H1 (cell line): ENCODE measurements at regions not wholly inside any gene's neighbourhood (a gene's known extent, or its start where the extent isn't known, plus 50 kb on each side); places are given as distances from the start of the nearest gene placed in this dataset.

Experiments used
- CBX5 ChIP-seq: fragments of 300-800, 300-1000 bp; sonication (generic); IDR thresholded peaks from 2 replicates; pipeline ENCODE4 v1.7.1; 2016; ENCODE audit warnings: antibody characterized with exemption, low read length, low read depth
- CEBPB ChIP-seq: IDR thresholded peaks from 2 replicates; pipeline ENCODE4 v1.6.1; 2012; ENCODE audit warnings: low read depth, low read length
- CHD2 ChIP-seq: IDR thresholded peaks from 2 replicates; pipeline ENCODE4 v1.6.1; 2012; ENCODE audit warnings: low read length, improper control_type of control experiment
- EP300 ChIP-seq, 2 experiments: IDR thresholded peaks; 1 replicate in 1 of 2; 2 replicates in 1 of 2; pipeline ENCODE4 v1.6.1; 2011 to 2012; ENCODE audit warnings: low read depth in 2 of 2, low read length in 2 of 2, mild to moderate bottlenecking in 2 of 2, borderline replicate concordance in 1 of 2, inconsistent platforms in 1 of 2, moderate library complexity in 1 of 2
- GABPA ChIP-seq: IDR thresholded peaks from 2 replicates; pipeline ENCODE4 v1.6.1; 2011; ENCODE audit warnings: mild to moderate bottlenecking, low read length, moderate library complexity, borderline replicate concordance; ENCODE audit not compliant: insufficient read depth
- POLR2A ChIP-seq, 2 experiments: IDR thresholded peaks; 1 replicate in 1 of 2; 2 replicates in 1 of 2; pipeline ENCODE4 v1.6.1; 2011; ENCODE audit warnings: low read depth in 2 of 2, low read length in 2 of 2, mild to moderate bottlenecking in 2 of 2; ENCODE audit errors: control extremely low read depth in 1 of 2
- POLR2AphosphoS5 ChIP-seq: IDR thresholded peaks from 2 replicates; pipeline ENCODE4 v1.6.1; 2011; ENCODE audit warnings: low read depth, low read length
- RFX5 ChIP-seq: IDR thresholded peaks from 2 replicates; pipeline ENCODE4 v1.6.1; 2011; ENCODE audit warnings: low read depth, low read length, improper control_type of control experiment, borderline replicate concordance
- TCF12 ChIP-seq: IDR thresholded peaks from 2 replicates; pipeline ENCODE4 v1.6.1; 2011; ENCODE audit warnings: low read depth, mild to moderate bottlenecking, low read length
- YY1 ChIP-seq: IDR thresholded peaks from 2 replicates; pipeline ENCODE4 v1.6.1; 2011; ENCODE audit warnings: low read depth, mild to moderate bottlenecking, low read length
- TF ChIP-seq, protein P1 (sequence below), 3 experiments: IDR thresholded peaks; 1 replicate in 2 of 3; 2 replicates in 1 of 3; pipeline versions ENCODE4 v1.5.1 to v1.6.1; 2011; ENCODE audit warnings: low read length in 3 of 3, mild to moderate bottlenecking in 3 of 3, inconsistent platforms in 2 of 3, low read depth in 1 of 3, moderate library complexity in 1 of 3; ENCODE audit not compliant: insufficient read depth in 1 of 3; ENCODE audit errors: control extremely low read depth in 1 of 3
- TF ChIP-seq, protein P2 (sequence below): IDR thresholded peaks from 2 replicates; pipeline ENCODE4 v1.6.1; 2011; ENCODE audit warnings: low read length, improper control_type of control experiment

DNA sequence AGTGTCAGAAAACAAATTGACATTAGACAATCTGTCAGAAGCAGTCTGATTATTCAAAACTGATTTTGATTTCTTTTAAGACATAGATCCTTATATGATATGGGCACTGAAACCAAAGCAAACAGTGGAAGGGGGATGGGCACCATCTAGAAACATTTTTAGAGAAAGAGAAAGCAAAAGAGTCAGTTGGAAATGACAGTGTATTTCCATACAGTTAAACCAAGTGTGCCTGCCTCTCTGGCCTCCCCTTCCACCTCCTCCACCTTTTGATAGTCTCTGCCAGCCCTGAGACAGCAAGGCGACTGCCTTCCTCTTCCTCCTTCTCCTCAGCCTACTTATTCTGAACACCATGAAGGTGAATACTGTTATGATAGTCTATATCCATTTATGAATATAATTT is 949.7 kb downstream of the AMY1C start:
- no peak for TF ChIP-seq CHD2
- TF ChIP-seq POLR2A (IDR thresholded peaks at IDR 0.05; ENCODE audit: control extremely low read depth in 1 of 2, low read depth in 2 of 2, low read length in 2 of 2) = no peak
- TF ChIP-seq, protein P1, sequence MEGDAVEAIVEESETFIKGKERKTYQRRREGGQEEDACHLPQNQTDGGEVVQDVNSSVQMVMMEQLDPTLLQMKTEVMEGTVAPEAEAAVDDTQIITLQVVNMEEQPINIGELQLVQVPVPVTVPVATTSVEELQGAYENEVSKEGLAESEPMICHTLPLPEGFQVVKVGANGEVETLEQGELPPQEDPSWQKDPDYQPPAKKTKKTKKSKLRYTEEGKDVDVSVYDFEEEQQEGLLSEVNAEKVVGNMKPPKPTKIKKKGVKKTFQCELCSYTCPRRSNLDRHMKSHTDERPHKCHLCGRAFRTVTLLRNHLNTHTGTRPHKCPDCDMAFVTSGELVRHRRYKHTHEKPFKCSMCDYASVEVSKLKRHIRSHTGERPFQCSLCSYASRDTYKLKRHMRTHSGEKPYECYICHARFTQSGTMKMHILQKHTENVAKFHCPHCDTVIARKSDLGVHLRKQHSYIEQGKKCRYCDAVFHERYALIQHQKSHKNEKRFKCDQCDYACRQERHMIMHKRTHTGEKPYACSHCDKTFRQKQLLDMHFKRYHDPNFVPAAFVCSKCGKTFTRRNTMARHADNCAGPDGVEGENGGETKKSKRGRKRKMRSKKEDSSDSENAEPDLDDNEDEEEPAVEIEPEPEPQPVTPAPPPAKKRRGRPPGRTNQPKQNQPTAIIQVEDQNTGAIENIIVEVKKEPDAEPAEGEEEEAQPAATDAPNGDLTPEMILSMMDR (IDR thresholded peaks at IDR 0.05; ENCODE audit: control extremely low read depth in 1 of 3, insufficient read depth in 1 of 3, low read depth in 1 of 3, low read length in 3 of 3) = no peak
- no peak for TF ChIP-seq TCF12
- no peak for TF ChIP-seq EP300 (IDR thresholded peaks at IDR 0.05; ENCODE audit: borderline replicate concordance in 1 of 2, low read depth in 2 of 2, low read length in 2 of 2)
- no peak for TF ChIP-seq GABPA
- no peak for TF ChIP-seq RFX5
- TF ChIP-seq CBX5 = no peak
- no peak for TF ChIP-seq CEBPB
- no peak for TF ChIP-seq YY1
- TF ChIP-seq, protein P2, sequence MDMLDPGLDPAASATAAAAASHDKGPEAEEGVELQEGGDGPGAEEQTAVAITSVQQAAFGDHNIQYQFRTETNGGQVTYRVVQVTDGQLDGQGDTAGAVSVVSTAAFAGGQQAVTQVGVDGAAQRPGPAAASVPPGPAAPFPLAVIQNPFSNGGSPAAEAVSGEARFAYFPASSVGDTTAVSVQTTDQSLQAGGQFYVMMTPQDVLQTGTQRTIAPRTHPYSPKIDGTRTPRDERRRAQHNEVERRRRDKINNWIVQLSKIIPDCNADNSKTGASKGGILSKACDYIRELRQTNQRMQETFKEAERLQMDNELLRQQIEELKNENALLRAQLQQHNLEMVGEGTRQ = no peak
- no peak for TF ChIP-seq POLR2AphosphoS5
